Ishikawa (cell line): ENCODE measurements at regions not wholly inside any gene's neighbourhood (a gene's known extent, or its start where the extent isn't known, plus 50 kb on each side); places are given as distances from the start of the nearest gene placed in this dataset.

Source experiments
- CEBPB ChIP-seq: IDR thresholded peaks from 2 replicates; pipeline ENCODE4 v1.6.1; 2012
- CREB1 ChIP-seq: IDR thresholded peaks from 2 replicates; pipeline ENCODE4 v1.6.1; 2012; ENCODE audit warnings: low read depth
- EGR1 ChIP-seq: IDR thresholded peaks from 2 replicates; pipeline ENCODE4 v1.6.1; 2012
- EP300 ChIP-seq: IDR thresholded peaks from 2 replicates; pipeline ENCODE4 v1.6.1; 2012; ENCODE audit warnings: borderline replicate concordance
- FOXM1 ChIP-seq: IDR thresholded peaks from 2 replicates; pipeline ENCODE4 v1.6.1; 2012; ENCODE audit warnings: low read depth, borderline replicate concordance
- MAX ChIP-seq: IDR thresholded peaks from 2 replicates; pipeline ENCODE4 v1.6.1; 2012
- RAD21 ChIP-seq: IDR thresholded peaks from 2 replicates; pipeline ENCODE4 v1.6.1; 2012; ENCODE audit warnings: low read depth
- REST ChIP-seq: IDR thresholded peaks from 2 replicates; pipeline ENCODE4 v1.6.1; 2012; ENCODE audit warnings: low read depth, mild to moderate bottlenecking
- TAF1 ChIP-seq: IDR thresholded peaks from 2 replicates; pipeline ENCODE4 v1.6.1; 2012; ENCODE audit warnings: low read depth, mild to moderate bottlenecking
- YY1 ChIP-seq: IDR thresholded peaks from 2 replicates; pipeline ENCODE4 v1.6.1; 2012; ENCODE audit warnings: low read depth

GRCh38 chr5:82641331-82642003 lies 363.3 kb upstream of the RPS23 start:
- no peak for TF ChIP-seq CREB1
- TF ChIP-seq TAF1: no peak
- TF ChIP-seq YY1: no peak
- TF ChIP-seq RAD21: peak; percentile 81
- no peak for TF ChIP-seq REST
- TF ChIP-seq EP300: no peak
- TF ChIP-seq FOXM1: no peak
- no peak for TF ChIP-seq EGR1
- no peak for TF ChIP-seq MAX
- TF ChIP-seq CEBPB: peak; percentile 100
